CD4-positive, alpha-beta T cell treated with Interleukin-1 beta for 1 hour (primary cell): ENCODE measurements at regions not wholly inside any gene's neighbourhood (a gene's known extent, or its start where the extent isn't known, plus 50 kb on each side); places are given as distances from the start of the nearest gene placed in this dataset.

ENCODE experiments used
- DNase-seq, 2 donors: peaks; one replicate each; pipeline ENCODE4 v3.0.0-alpha.2; 2020 to 2022

DNA sequence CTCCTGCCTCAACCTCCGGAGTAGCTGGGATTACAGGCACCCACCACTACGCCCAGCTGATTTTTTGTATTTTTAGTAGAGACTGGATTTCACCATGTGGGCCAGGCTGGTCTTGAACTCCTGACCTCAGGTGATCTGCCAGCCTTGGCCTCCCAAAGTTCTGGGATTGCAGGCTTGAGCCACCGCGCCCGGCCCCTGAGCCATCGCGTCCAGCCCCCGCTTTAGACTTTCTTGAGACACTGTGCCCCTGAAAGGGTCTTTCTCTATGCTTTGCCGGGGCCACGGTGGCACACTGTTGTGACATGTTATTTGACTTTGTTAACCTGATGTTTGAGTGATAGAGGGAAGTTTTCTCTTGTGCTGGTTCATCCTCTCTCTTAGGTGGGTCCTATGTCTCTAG, 186.4 kb downstream of the BTG1 start:
- no peak for DNase-seq

GRCh38 chr12:91958816-91959215, 186.8 kb downstream of the BTG1 start:
- no peak for DNase-seq

GRCh38 chr12:91954747-91955146, 190.9 kb downstream of the BTG1 start:
- no peak for DNase-seq

DNA sequence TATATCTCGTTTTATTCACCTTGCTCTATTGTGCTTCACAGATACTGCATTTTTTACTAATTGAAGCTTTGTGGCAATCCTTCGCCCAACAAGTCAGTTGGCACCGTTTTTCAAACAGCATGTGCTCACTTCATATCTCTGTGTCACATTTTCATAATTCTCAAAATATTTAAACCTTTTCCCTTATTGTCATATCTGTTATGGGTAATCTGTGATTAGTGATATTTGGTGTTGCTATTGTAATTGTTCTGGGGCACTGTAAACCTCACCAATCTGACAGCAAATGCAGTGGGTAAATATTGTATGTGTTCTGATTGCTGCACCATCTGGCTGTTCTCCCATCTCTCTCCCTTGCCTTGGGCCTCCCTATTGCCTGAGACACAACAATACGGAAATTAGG, 191.3 kb downstream of the BTG1 start:
- DNase-seq: no peak

DNA sequence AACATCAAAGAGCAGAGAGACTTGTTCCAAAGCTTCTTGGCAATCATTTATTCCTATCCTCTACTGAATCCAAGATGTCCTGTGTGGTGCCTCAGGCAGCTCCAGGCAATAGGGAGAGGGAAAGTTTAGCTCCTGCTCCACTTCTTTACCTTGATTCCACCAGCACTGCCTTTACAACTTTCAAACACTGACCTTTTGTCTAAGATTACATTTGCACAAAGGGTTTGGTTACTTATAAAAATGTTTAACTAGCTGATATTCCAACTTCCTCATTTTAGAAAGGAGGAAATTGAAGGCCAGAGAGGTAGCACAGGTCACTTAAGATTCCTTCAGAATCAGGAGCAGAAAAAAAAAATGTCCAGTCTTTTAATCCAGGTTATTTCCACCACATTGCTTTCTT, 192.7 kb downstream of the BTG1 start:
- DNase-seq: no peak

DNA sequence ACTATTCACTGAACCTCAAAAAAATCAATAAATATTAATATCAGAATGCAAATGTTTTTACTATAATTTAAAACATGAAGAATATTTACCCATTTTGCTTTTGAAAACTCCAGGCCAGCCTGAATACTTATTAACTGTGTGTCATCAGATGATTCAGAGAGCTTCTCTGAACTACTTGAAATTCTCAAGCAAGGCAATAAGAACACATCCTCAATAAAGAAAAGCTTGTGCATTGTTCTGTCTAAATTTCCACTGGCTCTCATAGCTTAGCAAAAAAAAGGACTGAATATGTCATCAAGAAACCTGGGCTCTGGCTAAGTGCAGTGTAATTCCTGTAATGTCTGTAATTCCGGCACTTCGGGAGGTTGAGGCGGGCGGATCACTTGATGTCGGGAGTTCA, 194.1 kb downstream of the BTG1 start:
- no peak for DNase-seq

DNA sequence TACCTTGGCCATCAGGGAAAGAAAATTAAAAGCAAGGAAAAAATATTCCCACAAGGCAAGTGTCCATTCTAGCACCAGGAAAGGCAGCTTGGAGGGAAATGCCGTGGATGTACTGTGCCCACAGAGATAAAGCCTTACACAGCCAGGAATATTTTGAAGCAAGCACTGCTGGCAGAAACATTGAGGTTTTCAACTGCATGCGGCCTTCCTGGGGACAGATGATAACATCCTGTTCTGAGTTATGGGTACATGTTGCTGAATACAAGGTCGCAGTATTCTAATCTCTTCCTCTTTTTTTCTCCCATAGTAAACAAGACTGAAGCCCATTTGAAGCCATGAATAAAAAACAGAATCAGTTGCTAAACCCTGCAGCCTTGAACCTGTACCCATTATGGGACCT, 197.1 kb downstream of the BTG1 start:
- peak in 1 of 2 donors; percentile 20 for DNase-seq

DNA sequence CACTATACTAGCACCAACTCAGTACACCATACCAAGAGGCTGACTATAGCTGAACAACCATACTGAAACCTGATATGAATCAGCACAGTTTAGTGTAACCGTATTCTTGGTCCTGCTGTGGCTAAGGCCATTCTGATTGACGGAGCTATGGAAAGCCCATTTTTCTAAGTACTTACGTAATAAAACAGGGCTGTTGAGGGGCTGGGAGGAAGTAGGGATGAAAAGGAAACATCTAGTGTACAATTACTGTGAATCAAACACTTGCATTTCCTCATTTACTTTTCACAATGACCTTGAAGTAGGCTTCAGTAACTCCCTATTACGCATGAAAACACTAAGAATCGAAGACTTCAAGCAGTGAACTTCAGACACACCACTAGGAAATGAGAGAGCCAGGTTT, 198.2 kb downstream of the BTG1 start:
- DNase-seq: peak in 1 of 2 donors; percentile 23

DNA sequence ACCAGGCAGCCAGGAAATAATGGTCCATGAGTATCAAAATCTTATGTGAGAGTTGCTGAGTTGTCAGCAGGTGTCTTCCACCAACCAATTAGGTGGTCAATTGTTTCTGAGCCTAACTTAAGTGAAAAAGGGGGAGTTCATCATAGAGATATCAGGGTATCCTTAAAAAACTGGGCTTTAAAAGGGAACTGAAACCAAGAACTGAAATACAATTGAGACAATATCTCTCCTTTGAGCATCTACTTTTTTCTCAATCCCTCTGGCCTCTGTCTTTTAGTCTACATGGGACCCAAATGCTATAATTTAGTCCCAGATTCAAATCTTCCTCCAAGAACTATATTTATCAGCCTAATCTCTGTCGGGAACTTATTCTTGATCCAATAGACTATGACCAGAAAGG, 201.0 kb downstream of the BTG1 start:
- no peak for DNase-seq

DNA sequence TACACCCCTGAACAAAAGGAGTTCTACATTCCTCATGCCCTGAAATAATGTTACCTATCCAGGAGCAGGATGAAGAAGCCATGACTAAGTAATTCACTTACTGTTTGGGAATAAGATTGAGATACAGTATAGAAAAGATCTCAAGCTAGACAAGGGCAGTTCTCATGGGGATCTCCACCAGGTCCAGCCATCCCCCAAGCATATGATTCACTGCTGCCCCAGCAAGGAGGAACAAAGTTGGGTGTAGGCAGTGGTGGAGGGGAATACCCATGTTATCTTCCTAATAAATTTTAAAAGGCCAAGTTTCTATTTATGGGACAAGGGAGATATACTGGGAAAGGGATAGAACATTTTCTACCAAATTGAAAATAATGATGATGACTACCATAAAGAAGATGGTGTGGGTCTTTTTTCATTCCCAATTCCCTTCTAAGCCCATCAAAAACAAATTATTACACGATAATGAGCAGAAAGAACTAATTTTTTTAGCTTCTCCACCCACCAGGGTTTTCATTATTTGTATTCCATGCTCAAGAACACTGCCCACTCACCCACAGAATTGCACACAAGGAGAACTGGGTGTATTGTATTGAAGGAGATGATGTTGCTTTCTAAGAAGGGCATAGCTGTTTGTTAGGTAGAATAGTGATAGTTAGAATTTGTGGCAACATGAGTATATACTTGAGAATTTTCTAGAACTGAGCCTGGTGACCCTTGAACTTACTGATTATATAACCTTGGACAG, 204.6 kb downstream of the BTG1 start:
- DNase-seq: no peak

- DNase-seq: no peak
Measured at GRCh38 chr12:91940322-91940721, 205.3 kb downstream of the BTG1 start.

- DNase-seq: no peak
Measured at GRCh38 chr12:91937706-91938105, 207.9 kb downstream of the BTG1 start.

- DNase-seq: no peak
Measured at GRCh38 chr12:91937009-91937408, 208.6 kb downstream of the BTG1 start.

- no peak for DNase-seq
Measured at GRCh38 chr12:91935296-91935695, 210.3 kb downstream of the BTG1 start.

- no peak for DNase-seq
Measured at GRCh38 chr12:91931111-91931510, 214.5 kb downstream of the BTG1 start.

DNA sequence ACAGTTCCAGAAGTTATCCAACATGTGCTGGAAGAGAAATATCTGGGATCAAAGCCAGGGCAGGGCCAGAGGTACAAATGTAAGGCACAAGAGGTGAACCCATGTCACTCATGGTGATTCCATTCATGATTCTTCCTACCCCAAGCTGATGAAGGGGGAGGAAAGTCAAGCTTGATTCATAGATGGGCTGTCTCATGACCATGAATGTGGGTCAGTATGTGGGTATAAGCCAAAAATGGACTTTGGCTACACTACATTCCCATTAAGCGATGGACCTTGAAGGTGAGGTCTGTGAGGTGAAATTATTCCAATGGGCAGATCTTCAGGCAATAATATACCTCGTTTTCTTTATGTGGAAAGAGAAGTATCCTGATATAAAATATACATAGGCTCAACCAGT, 217.1 kb downstream of the BTG1 start:
- DNase-seq: no peak

GRCh38 chr12:91926848-91927247, 218.8 kb downstream of the BTG1 start:
- no peak for DNase-seq

GRCh38 chr12:91924827-91925226, 220.8 kb downstream of the BTG1 start:
- no peak for DNase-seq

DNA sequence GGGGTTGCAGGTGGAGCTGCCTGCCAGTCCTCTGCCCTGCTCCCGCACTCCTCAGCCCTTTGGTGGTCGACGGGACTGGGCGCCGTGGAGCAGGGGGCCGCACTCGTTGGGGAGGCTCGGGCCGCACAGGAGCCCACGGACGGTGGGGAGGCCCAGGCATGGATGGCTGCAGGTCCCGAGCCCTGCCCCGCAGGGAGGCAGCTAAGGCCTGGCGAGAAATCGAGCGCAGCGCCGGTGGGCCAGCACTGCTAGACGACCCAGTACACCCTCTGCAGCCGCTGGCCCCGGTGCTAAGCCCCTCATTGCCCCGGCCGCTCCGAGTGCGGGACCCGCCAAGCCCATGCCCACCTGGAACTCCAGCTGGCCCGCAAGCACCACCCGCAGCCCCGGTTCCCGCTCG, 221.8 kb downstream of the BTG1 start:
- DNase-seq: no peak

DNA sequence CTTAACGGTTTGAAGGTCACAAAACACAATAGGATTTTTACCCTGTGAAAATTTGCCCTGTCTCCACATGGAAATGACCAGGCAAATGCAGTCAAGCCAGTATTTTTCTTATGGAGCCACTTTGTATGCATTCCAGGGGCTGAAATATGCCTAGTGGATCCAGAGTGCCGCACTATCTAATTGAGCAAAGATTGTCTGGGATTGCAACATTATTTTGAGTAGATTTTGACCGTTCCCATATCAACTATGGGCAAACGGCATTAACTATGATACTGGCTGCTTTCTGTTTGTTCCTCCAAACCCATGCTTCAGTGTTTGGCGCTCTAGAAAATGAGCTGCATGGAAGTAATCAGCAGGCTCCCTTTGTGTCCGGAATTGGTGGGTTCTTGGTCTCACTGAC, 223.0 kb downstream of the BTG1 start:
- no peak for DNase-seq

DNA sequence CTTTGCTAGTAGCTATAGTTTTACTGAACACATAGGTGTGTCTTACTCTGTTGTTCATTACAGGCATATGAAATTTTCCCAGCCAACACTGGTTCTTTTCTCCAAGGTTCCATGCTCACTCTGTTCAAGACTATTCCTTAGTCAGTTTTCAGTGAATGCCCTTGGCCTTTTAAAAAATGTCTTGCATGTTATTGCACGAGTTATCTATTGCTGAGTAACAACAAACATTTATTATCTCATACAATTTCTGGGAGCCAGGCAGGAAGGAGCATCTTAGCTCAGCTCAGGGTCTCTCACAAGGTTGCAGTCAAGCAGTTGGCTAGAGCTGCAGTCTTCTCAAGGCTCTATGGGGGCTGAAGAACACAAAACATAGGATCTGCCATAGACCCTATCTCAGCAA, 223.5 kb downstream of the BTG1 start:
- no peak for DNase-seq

GRCh38 chr12:91921555-91921954, 224.1 kb downstream of the BTG1 start:
- no peak for DNase-seq

- DNase-seq: no peak
Measured at GRCh38 chr12:91920741-91921140, 224.9 kb downstream of the BTG1 start.

DNA sequence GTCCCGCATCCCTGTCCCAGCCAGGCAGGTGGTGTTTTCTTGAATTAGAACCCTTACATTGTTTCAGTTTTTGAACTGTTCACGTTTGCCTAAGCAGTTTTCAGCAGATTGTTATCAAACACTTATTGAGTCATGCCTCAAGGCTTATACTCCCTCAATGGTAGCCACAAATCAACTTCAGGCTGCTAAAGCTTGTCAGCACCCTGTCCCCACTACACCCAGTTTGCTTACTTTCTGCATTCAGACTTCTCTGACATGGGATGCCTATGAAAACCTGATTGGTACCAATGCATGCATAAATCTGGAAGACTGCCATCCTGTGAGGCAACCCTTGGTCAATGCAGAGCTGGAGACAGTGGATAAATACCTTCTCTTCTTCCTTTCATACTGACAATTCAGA, 225.4 kb downstream of the BTG1 start:
- DNase-seq: no peak

GRCh38 chr12:91918431-91918830, 227.2 kb downstream of the BTG1 start:
- no peak for DNase-seq

- no peak for DNase-seq
Measured at GRCh38 chr12:91914701-91915100, 230.9 kb downstream of the BTG1 start.
